IPS-NIHi7 (cell line): ENCODE measurements at regions not wholly inside any gene's neighbourhood (a gene's known extent, or its start where the extent isn't known, plus 50 kb on each side); places are given as distances from the start of the nearest gene placed in this dataset.

Experiments used
- DNase-seq: peaks from one replicate; pipeline ENCODE4 v3.0.0; 2012; ENCODE audit warnings: mixed read lengths; ENCODE audit errors: extremely low spot score

GRCh38 chr12:90401185-90401584 is 553.8 kb downstream of the CCER1 start:
- DNase-seq, result no peak

GRCh38 chr12:90399357-90399756 is 555.6 kb downstream of the CCER1 start:
- DNase-seq, result no peak

- no peak for DNase-seq
Measured at GRCh38 chr12:90398285-90398836, 556.6 kb downstream of the CCER1 start.

- DNase-seq, result no peak
Measured at GRCh38 chr12:90396556-90396955, 558.4 kb downstream of the CCER1 start.

GRCh38 chr12:90393652-90394051 is 561.3 kb downstream of the CCER1 start:
- DNase-seq, result no peak

- no peak for DNase-seq
Measured at GRCh38 chr12:90393089-90393488, 561.9 kb downstream of the CCER1 start.

- DNase-seq, result no peak
Measured at GRCh38 chr12:90390947-90391346, 564.0 kb downstream of the CCER1 start.

GRCh38 chr12:90368081-90368480 is 586.9 kb downstream of the CCER1 start:
- no peak for DNase-seq

- DNase-seq, result no peak
Measured at GRCh38 chr12:90366286-90366685, 588.7 kb downstream of the CCER1 start.

GRCh38 chr12:90360300-90360699 is 594.7 kb downstream of the CCER1 start:
- no peak for DNase-seq

GRCh38 chr12:90355711-90356355 is 599.1 kb downstream of the CCER1 start:
- DNase-seq, result no peak

GRCh38 chr12:90343966-90344365 is 611.0 kb downstream of the CCER1 start:
- DNase-seq, result no peak

GRCh38 chr12:90342081-90342480 is 612.9 kb downstream of the CCER1 start:
- DNase-seq, result no peak

GRCh38 chr12:90339837-90340236 is 615.1 kb downstream of the CCER1 start:
- DNase-seq, result no peak

- DNase-seq, result no peak
Measured at GRCh38 chr12:90338365-90338764, 616.6 kb downstream of the CCER1 start.

GRCh38 chr12:90337018-90337417 is 618.0 kb downstream of the CCER1 start:
- DNase-seq, result no peak

- no peak for DNase-seq
Measured at GRCh38 chr12:90335566-90335965, 619.4 kb downstream of the CCER1 start.

- DNase-seq, result no peak
Measured at GRCh38 chr12:90333939-90334338, 621.0 kb downstream of the CCER1 start.

- DNase-seq, result no peak
Measured at GRCh38 chr12:90333424-90333823, 621.6 kb downstream of the CCER1 start.

- no peak for DNase-seq
Measured at GRCh38 chr12:90331821-90332220, 623.2 kb downstream of the CCER1 start.

GRCh38 chr12:90331262-90331661 is 622.6 kb upstream of the ATP2B1 start:
- DNase-seq, result no peak

- DNase-seq, result no peak
Measured at GRCh38 chr12:90327793-90328743, 619.4 kb upstream of the ATP2B1 start.

- DNase-seq, result no peak
Measured at GRCh38 chr12:90323217-90323616, 614.6 kb upstream of the ATP2B1 start.
